K562 (cell line): ENCODE measurements at regions not wholly inside any gene's neighbourhood (a gene's known extent, or its start where the extent isn't known, plus 50 kb on each side); places are given as distances from the start of the nearest gene placed in this dataset.

Experiments
- ATAC-seq: fragments of 200-7000 bp; cut with Tn5 transposase; 3 replicates; pipeline ENCODE4 v1.9.1; 2020; ENCODE audit warnings: moderate library complexity
- BruUV-seq: library from RNA; stranded (reverse); fragments of 400-500 nt; replicated peaks from 2 replicates; lab custom pipeline; 2021; lab: Mats Ljungman, UMichigan
- CTCF ChIA-PET: fragments of 300-600 bp; formaldehyde crosslinking; extraction: SDS; loops from one replicate; lab custom pipeline; 2021; ENCODE audit warnings: low intra/inter-chr PET ratio; lab: Yijun Ruan, JAX
- POLR2A ChIA-PET: fragments of 300-600, 350-650 bp; sonication (Branson Sonifier 250); formaldehyde crosslinking; extraction: SDS; loops from one replicate; lab custom pipeline; 2021; ENCODE audit warnings: antibody characterized with exemption, inconsistent platforms; lab: Yijun Ruan, JAX
- DNase-seq, 4 experiments: peaks; one replicate each; pipeline versions ENCODE4 v3.0.0 to v3.0.0-alpha.2; 2011 to 2018; ENCODE audit warnings: low spot score in 3 of 4, mixed read lengths in 3 of 4; ENCODE audit errors: extremely low read depth in 1 of 4
- FAIRE-seq: peaks from 2 replicates; lab custom pipeline; 2011; peaks lifted over from hg19 to GRCh38; lab: Jason Lieb, UNC
- H2AFZ ChIP-seq: 2 replicates; pipeline ENCODE4 v1.6.0; 2011; ENCODE audit warnings: low read depth, low read length, control low read depth, inconsistent platforms
- H3K27ac ChIP-seq: fragments of 200-600 bp; 3 replicates; pipeline ENCODE4 v1.8.0; 2011; ENCODE audit warnings: low read depth, mild to moderate bottlenecking, control low read depth, inconsistent platforms, low read length, moderate library complexity, mixed read lengths; ENCODE audit errors: extremely low read depth
- H3K27me3 ChIP-seq, 2 experiments: fragments of 300-600 bp in 1 of 2; 2 replicates in 1 of 2; 3 replicates in 1 of 2; pipeline versions ENCODE4 v1.6.0 to v1.8.0; 2011; ENCODE audit warnings: inconsistent platforms in 2 of 2, low read length in 2 of 2, mild to moderate bottlenecking in 1 of 2, mixed read lengths in 1 of 2, moderate library complexity in 1 of 2; ENCODE audit not compliant: control insufficient read depth in 2 of 2, insufficient read depth in 2 of 2
- H3K36me3 ChIP-seq: fragments of 300-600 bp; 3 replicates; pipeline ENCODE4 v1.8.0; 2011; ENCODE audit warnings: mild to moderate bottlenecking, low read length, inconsistent platforms; ENCODE audit not compliant: control insufficient read depth, insufficient read depth
- H3K4me1 ChIP-seq, 2 experiments: fragments of 200-600 bp in 1 of 2; replicated peaks in 1 of 2; 2 replicates in 1 of 2; 3 replicates in 1 of 2; pipeline versions ENCODE4 v1.5.1 to v1.8.0; 2011; ENCODE audit warnings: inconsistent platforms in 2 of 2, low read length in 2 of 2, mild to moderate bottlenecking in 1 of 2, mixed read lengths in 1 of 2, moderate library complexity in 1 of 2; ENCODE audit not compliant: control insufficient read depth in 2 of 2, insufficient read depth in 2 of 2
- H3K4me2 ChIP-seq: 2 replicates; pipeline ENCODE4 v1.6.1; 2011; ENCODE audit warnings: low read length, control low read depth, inconsistent platforms, mixed read lengths; ENCODE audit not compliant: insufficient read depth
- H3K4me3 ChIP-seq: fragments of 200-600 bp; sonication (generic), shearing (Covaris generic); 2 replicates; pipeline ENCODE4 v1.5.1; 2016; ENCODE audit warnings: control low read depth, inconsistent platforms
- H3K79me2 ChIP-seq: fragments of 200-600 bp; 3 replicates; pipeline ENCODE4 v1.8.0; 2011; ENCODE audit warnings: low read length, inconsistent platforms; ENCODE audit not compliant: control insufficient read depth, insufficient read depth
- H3K9ac ChIP-seq, 2 experiments: 2 replicates each; pipeline versions ENCODE4 v1.6.0 to v1.6.1; 2011; ENCODE audit warnings: low read depth in 2 of 2, low read length in 2 of 2, control low read depth in 1 of 2, inconsistent platforms in 1 of 2, mild to moderate bottlenecking in 1 of 2, mixed read lengths in 1 of 2; ENCODE audit not compliant: insufficient read depth in 1 of 2
- H3K9me1 ChIP-seq: one replicate; pipeline ENCODE4 v1.6.0; 2011; ENCODE audit warnings: inconsistent platforms, mild to moderate bottlenecking, low read length, moderate library complexity; ENCODE audit not compliant: control insufficient read depth, insufficient read depth
- H3K9me3 ChIP-seq: replicated peaks from 2 replicates; pipeline ENCODE4 v1.5.1; 2011; ENCODE audit warnings: low read depth, low read length, inconsistent platforms; ENCODE audit not compliant: control insufficient read depth, insufficient read depth
- H4K20me1 ChIP-seq: replicated peaks from 2 replicates; pipeline ENCODE4 v1.6.1; 2011; ENCODE audit warnings: low read length, inconsistent platforms, mixed read lengths; ENCODE audit not compliant: control insufficient read depth, insufficient read depth
- GABPB2 ChIP-seq: fragments of 250-450 bp; sonication (Bioruptor Pico); conservative IDR thresholded peaks from 2 replicates; pipeline ENCODE4 v1.5.1; 2021; ENCODE audit warnings: mild to moderate bottlenecking
- GTF2B ChIP-seq: IDR thresholded peaks from 2 replicates; pipeline ENCODE4 v1.6.1; 2011; ENCODE audit not compliant: insufficient read length; ENCODE audit errors: extremely low read depth
- KDM1A ChIP-seq, 2 experiments: fragments of 450-650 bp; IDR thresholded peaks; 2 replicates each; pipeline ENCODE4 v1.6.1; 2016; ENCODE audit warnings: mild to moderate bottlenecking in 2 of 2
- LCOR ChIP-seq: sonication (generic); formaldehyde crosslinking; IDR thresholded peaks from 2 replicates; pipeline ENCODE4 v1.8.0; 2022; ENCODE audit warnings: mild to moderate bottlenecking, missing genetic modification reagents
- MED1 ChIP-seq: sonication (generic); formaldehyde crosslinking; IDR thresholded peaks from 2 replicates; pipeline ENCODE4 v1.8.1; 2023; ENCODE audit warnings: missing genetic modification reagents, borderline replicate concordance
- MYC ChIP-seq, 2 experiments: fragments of 250-450 bp in 1 of 2; sonication (Bioruptor Pico) in 1 of 2; IDR thresholded peaks; 2 replicates each; pipeline versions ENCODE4 v1.5.1 to v1.6.1; 2012 to 2021; ENCODE audit warnings: low read depth in 2 of 2, borderline replicate concordance in 1 of 2, improper control_type of control experiment in 1 of 2, low read length in 1 of 2, mild to moderate bottlenecking in 1 of 2, moderate library complexity in 1 of 2
- NUFIP1 ChIP-seq: fragments of 450-650 bp; IDR thresholded peaks from 2 replicates; pipeline ENCODE4 v1.6.1; 2018; ENCODE audit not compliant: partially characterized antibody
- TAL1 ChIP-seq: fragments of 450-650 bp; IDR thresholded peaks from 2 replicates; pipeline ENCODE4 v1.6.1; 2016; ENCODE audit warnings: mild to moderate bottlenecking
- TSC22D4 ChIP-seq: fragments of 450-650 bp; IDR thresholded peaks from 2 replicates; pipeline ENCODE4 v1.6.1; 2016; ENCODE audit warnings: missing genetic modification characterization, missing biosample characterization, control low read depth
- ZNF140 ChIP-seq: fragments of 250-450 bp; sonication (Bioruptor Pico); IDR thresholded peaks from 2 replicates; pipeline ENCODE4 v1.8.0; 2021; ENCODE audit warnings: moderate library complexity, mild to moderate bottlenecking, inconsistent platforms
- ZNF77 ChIP-seq: fragments of 250-450 bp; sonication (Bioruptor Pico); IDR thresholded peaks from 2 replicates; pipeline ENCODE4 v1.5.0; 2020
- in situ Hi-C: fragments of 300-500 bp; cut with MboI; formaldehyde crosslinking; loops from 4 replicates; pipeline ENCODE4 v1.15.0; 2018; ENCODE audit warnings: inconsistent platforms, mixed read lengths
- intact Hi-C: fragments of 100-400 bp; cut with micrococcal nuclease; formaldehyde crosslinking; loops from 2 replicates; pipeline ENCODE4 v1.14.2; 2022

GRCh38 chr14:59009967-59010366, 178.5 kb upstream of the DAAM1 start:
- TF ChIP-seq LCOR (CRISPR knock-in tag) (no peak), TSC22D4 (no peak), MED1 (CRISPR knock-in tag) (no peak), NUFIP1 (no peak), KDM1A (IDR thresholded peaks at IDR 0.05) (no peak), TAL1 (no peak), GABPB2 (CRISPR knock-in tag) (no peak), ZNF77 (no peak), GTF2B (no peak), MYC (IDR thresholded peaks at IDR 0.05; ENCODE audit: low read depth, low read length) (no peak), MYC (CRISPR knock-in tag; IDR thresholded peaks at IDR 0.05; ENCODE audit: borderline replicate concordance, low read depth) (no peak), ZNF140 (CRISPR knock-in tag) (no peak)
- FAIRE-seq: no peak
- no peaks in the 10 kb centered on the region for H3K36me3 ChIP-seq
- H3K27me3 ChIP-seq: no peaks in the 10 kb centered on the region
- no peak overlapping the region for H3K27ac ChIP-seq
- no peaks in the 10 kb centered on the region for H3K4me1 ChIP-seq
- ChIA-PET POLR2A (no interaction called here), CTCF (no interaction called here)
- no peak for DNase-seq
- no peaks in the 10 kb centered on the region for H3K9me1 ChIP-seq
- H3K4me3 ChIP-seq: no peak overlapping the region
- intact Hi-C loops (no loop called here), in situ Hi-C loops (no loop called here)
- H3K9me3 ChIP-seq: no peaks in the 10 kb centered on the region
- no peak overlapping the region for H2AFZ ChIP-seq
- no peak overlapping the region for H3K9ac ChIP-seq
- no peak for ATAC-seq
- no TSS peak for BruUV-seq
- H3K4me2 ChIP-seq: no peak overlapping the region
- H4K20me1 ChIP-seq: no peaks in the 10 kb centered on the region
- H3K79me2 ChIP-seq: no peaks in the 10 kb centered on the region
